Amniotic epithelial cell (primary cell): ENCODE measurements at regions not wholly inside any gene's neighbourhood (a gene's known extent, or its start where the extent isn't known, plus 50 kb on each side); places are given as distances from the start of the nearest gene placed in this dataset.
A peak's percentile ranks its signal among the peaks of the same experiment; 100 is the strongest.
"Not testable (repeated sequence)": the region's sequence is repeated elsewhere in the genome, so short reads cannot be mapped to it uniquely, and the experiment has no call there.

ENCODE experiments used
- DNase-seq: peaks from one replicate; pipeline ENCODE4 v3.0.0-alpha.2; 2010; ENCODE audit warnings: low read depth

GRCh38 chr6:167735084-167735950 lies 91.4 kb upstream of the AFDN start:
- DNase-seq = no peak

- no peak for DNase-seq
These were observed 90.8 kb upstream of the AFDN start for GRCh38 chr6:167735951-167736288.

GRCh38 chr6:167736486-167737204 lies 90.1 kb upstream of the AFDN start:
- DNase-seq = no peak

GRCh38 chr6:167737205-167737830 lies 89.4 kb upstream of the AFDN start:
- DNase-seq = no peak

- DNase-seq = no peak
These were observed 88.3 kb upstream of the AFDN start for GRCh38 chr6:167738386-167738785.

- no peak for DNase-seq
These were observed 86.8 kb upstream of the AFDN start for GRCh38 chr6:167739721-167740475.

- peak; percentile 28 for DNase-seq
These were observed 83.9 kb upstream of the AFDN start for GRCh38 chr6:167742719-167743303.

GRCh38 chr6:167744681-167745669 lies 81.7 kb upstream of the AFDN start:
- peak; percentile 41 for DNase-seq

- DNase-seq = no peak
These were observed 80.9 kb upstream of the AFDN start for GRCh38 chr6:167745670-167746389.

GRCh38 chr6:167746390-167746907 lies 80.3 kb upstream of the AFDN start:
- DNase-seq = no peak

GRCh38 chr6:167746975-167747374 lies 79.7 kb upstream of the AFDN start:
- no peak for DNase-seq

GRCh38 chr6:167747645-167748044 lies 79.1 kb upstream of the AFDN start:
- no peak for DNase-seq

- DNase-seq = no peak
These were observed 78.7 kb upstream of the AFDN start for GRCh38 chr6:167748046-167748445.

- peak; percentile 1 for DNase-seq
These were observed 78.0 kb upstream of the AFDN start for GRCh38 chr6:167748458-167749379.

- DNase-seq = no peak
These were observed 75.8 kb upstream of the AFDN start for GRCh38 chr6:167750956-167751358.

GRCh38 chr6:167751579-167752115 lies 75.1 kb upstream of the AFDN start:
- no peak for DNase-seq

GRCh38 chr6:167753281-167753680 lies 73.4 kb upstream of the AFDN start:
- DNase-seq = not testable (repeated sequence)

- DNase-seq = no peak
These were observed 72.0 kb upstream of the AFDN start for GRCh38 chr6:167754691-167755090.
